Gastrocnemius medialis (tissue), 4 donors: ENCODE measurements at regions not wholly inside any gene's neighbourhood (a gene's known extent, or its start where the extent isn't known, plus 50 kb on each side); places are given as distances from the start of the nearest gene placed in this dataset.

Experiments
- ATAC-seq, 2 donors: fragments of 150-250 bp; one replicate each; pipeline ENCODE4 v1.9.1; 2016
- DNase-seq, 2 donors: peaks; one replicate each; pipeline ENCODE4 v3.0.0-alpha.2; 2019
- H3K27ac ChIP-seq, 4 donors: fragments of 200-600 bp; sonication (generic); 1 replicate in 1 of 4; 2 replicates in 3 of 4; pipeline ENCODE4 v1.5.1; 2016 to 2018; ENCODE audit warnings: mild to moderate bottlenecking in 2 of 4, moderate library complexity in 1 of 4
- H3K27me3 ChIP-seq, 3 donors: fragments of 200-600 bp; sonication (generic) in 2 of 3; 1 replicate in 1 of 3; 2 replicates in 2 of 3; pipeline versions ENCODE4 v1.5.1 to v1.6.0; 2016 to 2019; ENCODE audit warnings: mild to moderate bottlenecking in 1 of 3, moderate library complexity in 1 of 3
- H3K36me3 ChIP-seq, 2 donors: fragments of 200-600 bp; sonication (generic) in 1 of 2; one replicate each; pipeline ENCODE4 v1.5.1; 2017 to 2018
- H3K4me1 ChIP-seq, 2 donors: fragments of 200-600 bp; sonication (generic) in 1 of 2; one replicate each; pipeline ENCODE4 v1.5.1; 2016 to 2017; ENCODE audit warnings: mild to moderate bottlenecking in 2 of 2
- H3K4me3 ChIP-seq, 4 donors: fragments of 200-600 bp; sonication (generic) in 3 of 4; 1 replicate in 1 of 4; 2 replicates in 3 of 4; pipeline ENCODE4 v1.5.1; 2016 to 2019; ENCODE audit warnings: mild to moderate bottlenecking in 2 of 4
- H3K9me3 ChIP-seq, 3 donors: fragments of 200-600 bp; sonication (generic) in 2 of 3; 1 replicate in 1 of 3; 2 replicates in 2 of 3; pipeline ENCODE4 v1.5.1; 2016 to 2019
- POLR2A ChIP-seq, 2 donors: fragments of 450-650 bp; IDR thresholded peaks; one replicate each; pipeline ENCODE4 v1.6.1; 2017; ENCODE audit warnings: antibody characterized with exemption in 2 of 2, mild to moderate bottlenecking in 2 of 2, moderate library complexity in 2 of 2
- in situ Hi-C, 4 donors: fragments of 200-750 bp; cut with MboI; loops; one replicate each; pipeline versions ENCODE4 v1.15.0 to v1.8.0; 2017; ENCODE audit warnings: low sequenced_read_pairs in 4 of 4
- intact Hi-C: fragments of 100-400 bp; cut with DNase I; formaldehyde crosslinking; loops from one replicate; pipeline ENCODE4 v1.15.1; 2023; ENCODE audit warnings: low total_unique reads
- TF ChIP-seq, protein P1 (sequence below), 5 experiments: fragments of 450-650 bp in 3 of 5; fragments of 200-600 bp in 2 of 5; sonication (generic) in 2 of 5; IDR thresholded peaks in 4 of 5; conservative IDR thresholded peaks in 1 of 5; 1 replicate in 4 of 5; 2 replicates in 1 of 5; pipeline ENCODE4 v1.5.1; 2016 to 2019; ENCODE audit warnings: antibody characterized with exemption in 5 of 5, mild to moderate bottlenecking in 3 of 5, moderate library complexity in 3 of 5

DNA sequence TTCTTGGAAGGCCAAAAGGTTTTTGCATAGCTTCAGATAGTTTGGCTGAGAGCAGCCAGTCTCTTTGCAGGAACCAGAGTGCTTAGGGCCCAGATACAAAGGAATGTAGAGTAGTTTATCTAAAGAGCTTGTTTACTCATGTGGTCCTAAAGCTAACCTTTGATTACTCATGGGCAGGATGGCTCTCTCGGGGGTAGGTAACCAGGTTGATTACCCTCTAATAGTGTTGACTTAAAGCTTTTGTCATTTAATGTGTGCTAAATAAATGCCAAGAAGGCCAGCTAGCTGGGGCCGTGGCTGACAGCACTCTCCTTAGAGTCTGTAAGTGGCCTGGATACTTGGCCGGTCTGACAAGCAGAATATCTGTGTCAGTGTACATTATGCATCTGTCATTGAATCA lies 69.7 kb upstream of the MAGEB16 start:
- Histone ChIP-seq H3K36me3 (no peaks in the 10 kb centered on the region), H3K27me3 (no peaks in the 10 kb centered on the region), H3K4me3 (no peak overlapping the region), H3K4me1 (no peaks in the 10 kb centered on the region), H3K27ac (no peak overlapping the region), H3K9me3 (no peaks in the 10 kb centered on the region)
- DNase-seq (no peak), ATAC-seq (no peak)
- intact Hi-C loops, result no loop called here
- in situ Hi-C loops, result no loop called here
- TF ChIP-seq, protein P1, sequence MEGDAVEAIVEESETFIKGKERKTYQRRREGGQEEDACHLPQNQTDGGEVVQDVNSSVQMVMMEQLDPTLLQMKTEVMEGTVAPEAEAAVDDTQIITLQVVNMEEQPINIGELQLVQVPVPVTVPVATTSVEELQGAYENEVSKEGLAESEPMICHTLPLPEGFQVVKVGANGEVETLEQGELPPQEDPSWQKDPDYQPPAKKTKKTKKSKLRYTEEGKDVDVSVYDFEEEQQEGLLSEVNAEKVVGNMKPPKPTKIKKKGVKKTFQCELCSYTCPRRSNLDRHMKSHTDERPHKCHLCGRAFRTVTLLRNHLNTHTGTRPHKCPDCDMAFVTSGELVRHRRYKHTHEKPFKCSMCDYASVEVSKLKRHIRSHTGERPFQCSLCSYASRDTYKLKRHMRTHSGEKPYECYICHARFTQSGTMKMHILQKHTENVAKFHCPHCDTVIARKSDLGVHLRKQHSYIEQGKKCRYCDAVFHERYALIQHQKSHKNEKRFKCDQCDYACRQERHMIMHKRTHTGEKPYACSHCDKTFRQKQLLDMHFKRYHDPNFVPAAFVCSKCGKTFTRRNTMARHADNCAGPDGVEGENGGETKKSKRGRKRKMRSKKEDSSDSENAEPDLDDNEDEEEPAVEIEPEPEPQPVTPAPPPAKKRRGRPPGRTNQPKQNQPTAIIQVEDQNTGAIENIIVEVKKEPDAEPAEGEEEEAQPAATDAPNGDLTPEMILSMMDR (IDR thresholded peaks at IDR 0.05 in 4 of 5, conservative IDR thresholded peaks at IDR 0.05 in 1 of 5), result no peak
- TF ChIP-seq POLR2A (IDR thresholded peaks at IDR 0.05), result no peak

DNA sequence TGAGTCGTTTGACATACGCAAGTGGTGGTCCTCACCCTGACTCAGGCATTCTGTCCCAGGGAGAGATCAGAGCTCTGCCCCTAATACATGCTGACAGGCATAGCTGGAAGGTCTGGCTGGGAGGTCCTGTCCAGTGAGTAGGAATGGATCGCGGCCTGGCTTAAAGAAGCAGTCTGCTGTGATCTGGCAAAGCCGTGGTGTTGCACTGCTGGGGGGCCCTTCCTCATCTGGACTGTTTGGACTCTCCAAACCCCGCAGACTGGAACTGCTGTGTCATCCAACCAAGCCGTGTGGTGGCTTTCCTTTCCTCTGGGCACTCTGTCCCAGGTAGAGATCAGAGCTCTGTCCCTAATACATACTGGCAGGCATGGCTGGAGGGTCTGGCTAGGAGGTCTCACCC lies 64.3 kb upstream of the MAGEB16 start:
- ATAC-seq, result no peak
- H3K27me3 ChIP-seq, result no peaks in the 10 kb centered on the region
- H3K27ac ChIP-seq, result no peak overlapping the region
- no peaks in the 10 kb centered on the region for H3K9me3 ChIP-seq
- no peak for DNase-seq
- intact Hi-C loops (no loop called here), in situ Hi-C loops (no loop called here)
- H3K4me3 ChIP-seq, result no peak overlapping the region
- no peaks in the 10 kb centered on the region for H3K4me1 ChIP-seq
- H3K36me3 ChIP-seq, result no peaks in the 10 kb centered on the region
- no peak for TF ChIP-seq POLR2A (IDR thresholded peaks at IDR 0.05)
- TF ChIP-seq, protein P1 (IDR thresholded peaks at IDR 0.05 in 4 of 5, conservative IDR thresholded peaks at IDR 0.05 in 1 of 5), result no peak

- intact Hi-C loops, result no loop called here
- Histone ChIP-seq H3K27ac (no peak overlapping the region), H3K27me3 (no peaks in the 10 kb centered on the region), H3K4me3 (no peak overlapping the region), H3K9me3 (no peaks in the 10 kb centered on the region), H3K36me3 (no peaks in the 10 kb centered on the region), H3K4me1 (no peaks in the 10 kb centered on the region)
- ATAC-seq, result no peak
- no peak for DNase-seq
- TF ChIP-seq POLR2A (IDR thresholded peaks at IDR 0.05), result no peak
- TF ChIP-seq, protein P1 (IDR thresholded peaks at IDR 0.05 in 4 of 5, conservative IDR thresholded peaks at IDR 0.05 in 1 of 5), result no peak
- in situ Hi-C loops, result no loop called here
Observed at GRCh38 chrX:35741142-35741541, 57.0 kb upstream of the MAGEB16 start.

DNA sequence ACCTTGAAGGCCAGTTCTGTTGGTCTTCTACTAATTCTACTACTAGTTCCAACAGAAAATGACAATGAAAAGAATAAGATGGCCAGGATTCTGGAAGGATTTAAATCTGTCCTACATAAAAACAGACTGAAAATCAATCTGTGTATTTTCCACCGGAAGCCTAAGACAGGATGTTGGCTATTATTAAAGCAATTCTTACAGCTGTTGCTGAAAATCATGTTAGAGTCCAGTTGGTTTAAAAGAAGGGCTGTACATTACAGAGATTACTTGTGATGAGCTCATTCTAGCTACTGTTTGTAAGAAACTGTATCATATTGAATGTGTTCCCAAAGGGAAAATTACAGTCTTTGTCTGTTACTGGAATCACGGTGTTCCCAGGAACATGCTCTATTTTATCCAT lies 54.8 kb upstream of the MAGEB16 start:
- H3K27me3 ChIP-seq, result no peaks in the 10 kb centered on the region
- intact Hi-C loops, result no loop called here
- no peaks in the 10 kb centered on the region for H3K9me3 ChIP-seq
- in situ Hi-C loops, result no loop called here
- no peak for ATAC-seq
- no peak overlapping the region for H3K4me3 ChIP-seq
- no peaks in the 10 kb centered on the region for H3K4me1 ChIP-seq
- H3K36me3 ChIP-seq, result no peaks in the 10 kb centered on the region
- H3K27ac ChIP-seq, result no peak overlapping the region
- no peak for TF ChIP-seq POLR2A (IDR thresholded peaks at IDR 0.05)
- TF ChIP-seq, protein P1 (IDR thresholded peaks at IDR 0.05 in 4 of 5, conservative IDR thresholded peaks at IDR 0.05 in 1 of 5), result no peak
- DNase-seq, result no peak
